ENCODE measurements at regions not wholly inside any gene's neighbourhood (a gene's known extent, or its start where the extent isn't known, plus 50 kb on each side); places are given as distances from the start of the nearest gene placed in this dataset.

GRCh38 chr3:31295150-31295765, 237.5 kb upstream of the STT3B start:
- TF ChIP-seq CTCF (IDR thresholded peaks at IDR 0.05) = no peak
- peaks cover 4% of the 10 kb centered on the region for H3K9me3 Mint-ChIP-seq (ENCODE audit: unreplicated experiment)
- H3K27ac Mint-ChIP-seq (ENCODE audit: unreplicated experiment) = no peak overlapping the region
- DNase-seq (ENCODE audit: extremely low spot score, unreplicated experiment) = no peak
- peaks cover 12% of the 10 kb centered on the region for H3K27me3 Mint-ChIP-seq (ENCODE audit: unreplicated experiment)
- no peaks in the 10 kb centered on the region for H3K36me3 Mint-ChIP-seq (ENCODE audit: unreplicated experiment)
- H3K4me3 Mint-ChIP-seq (ENCODE audit: unreplicated experiment) = no peak overlapping the region
- peaks cover 4% of the 10 kb centered on the region for H3K4me1 Mint-ChIP-seq (ENCODE audit: unreplicated experiment)

DNA sequence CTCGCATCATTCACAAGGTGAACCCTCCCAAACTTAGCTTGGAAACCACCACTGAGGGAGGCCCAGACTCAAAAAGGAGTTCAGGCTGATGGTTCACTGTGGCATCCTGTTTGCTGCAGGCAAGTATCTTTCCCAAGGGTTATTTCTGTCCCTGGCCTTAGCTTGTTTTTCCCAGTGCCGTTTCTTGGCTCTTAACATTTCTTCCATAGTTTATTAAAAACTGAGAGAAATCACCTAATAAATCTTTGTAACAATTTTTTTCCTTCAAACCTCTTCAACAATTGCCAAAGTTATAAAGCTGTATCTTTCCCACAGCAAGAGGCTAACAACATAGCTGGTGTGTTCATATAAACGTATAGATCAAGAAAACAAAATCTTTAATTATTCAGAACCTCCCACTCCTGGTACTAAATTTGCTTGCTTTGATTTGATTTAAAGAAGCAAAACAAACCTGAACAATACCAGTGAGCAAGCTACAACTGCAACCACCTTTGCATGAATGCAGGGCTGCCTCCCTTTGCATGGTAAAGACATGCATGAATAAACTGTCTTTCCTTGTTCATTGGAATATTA, 234.9 kb upstream of the STT3B start:
- TF ChIP-seq CTCF (IDR thresholded peaks at IDR 0.05) = no peak
- H3K4me3 Mint-ChIP-seq (ENCODE audit: unreplicated experiment) = no peak overlapping the region
- no peak overlapping the region for H3K27ac Mint-ChIP-seq (ENCODE audit: unreplicated experiment)
- H3K4me1 Mint-ChIP-seq (ENCODE audit: unreplicated experiment) = no peaks in the 10 kb centered on the region
- peaks cover 10% of the 10 kb centered on the region for H3K27me3 Mint-ChIP-seq (ENCODE audit: unreplicated experiment)
- H3K36me3 Mint-ChIP-seq (ENCODE audit: unreplicated experiment) = no peaks in the 10 kb centered on the region
- peaks cover 4% of the 10 kb centered on the region for H3K9me3 Mint-ChIP-seq (ENCODE audit: unreplicated experiment)
- no peak for DNase-seq (ENCODE audit: extremely low spot score, unreplicated experiment)

DNA sequence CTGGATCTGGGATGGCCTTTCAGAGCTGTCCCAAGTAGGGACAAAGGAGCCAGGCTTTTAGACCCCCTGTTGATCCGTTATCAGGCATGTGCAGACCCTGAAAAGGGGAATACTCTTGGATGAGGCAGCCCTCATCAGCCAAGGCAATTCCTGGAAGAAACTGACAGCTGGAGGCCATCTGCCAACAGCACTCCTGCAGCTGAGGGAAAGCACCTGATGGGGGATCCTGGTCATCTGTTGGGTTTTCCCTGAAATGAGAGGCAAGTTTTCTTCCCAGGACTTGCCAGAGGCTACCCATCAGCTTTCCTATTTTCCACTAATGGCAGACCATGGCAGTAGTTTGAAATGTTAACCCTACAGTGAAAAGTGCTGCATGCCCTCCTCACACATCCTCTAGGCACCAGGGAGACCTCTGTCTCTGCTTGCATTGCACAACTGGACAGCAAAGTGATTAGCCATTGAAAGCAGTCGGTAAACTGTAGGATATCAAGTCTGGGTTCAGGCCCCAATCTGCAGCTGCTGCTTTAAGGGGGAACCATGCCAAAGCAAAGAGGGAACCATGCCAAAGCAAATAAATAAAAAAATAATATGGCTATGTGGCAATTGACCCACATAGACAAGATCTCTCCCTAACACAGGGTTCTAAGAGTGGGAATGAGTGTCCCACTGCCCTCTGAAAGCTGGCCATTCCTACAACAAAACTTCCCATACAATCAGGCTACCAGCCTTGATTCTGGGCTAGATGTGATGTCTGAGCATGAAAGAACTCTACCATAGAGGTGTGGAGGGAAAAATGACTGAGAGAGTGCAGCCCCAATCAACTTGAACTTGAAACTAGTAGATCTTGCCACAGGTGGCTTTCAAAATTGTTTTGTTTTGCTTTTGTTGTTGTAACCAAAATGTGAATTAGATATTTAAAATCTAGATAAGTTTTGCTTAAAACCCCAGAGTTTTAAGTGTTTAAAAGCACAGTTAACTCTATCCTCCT, 232.0 kb upstream of the STT3B start:
- H3K27ac Mint-ChIP-seq (ENCODE audit: unreplicated experiment) = no peak overlapping the region
- H3K4me3 Mint-ChIP-seq (ENCODE audit: unreplicated experiment) = no peak overlapping the region
- no peaks in the 10 kb centered on the region for H3K36me3 Mint-ChIP-seq (ENCODE audit: unreplicated experiment)
- peaks cover 4% of the 10 kb centered on the region for H3K9me3 Mint-ChIP-seq (ENCODE audit: unreplicated experiment)
- TF ChIP-seq CTCF (IDR thresholded peaks at IDR 0.05) = no peak
- no peaks in the 10 kb centered on the region for H3K4me1 Mint-ChIP-seq (ENCODE audit: unreplicated experiment)
- peaks cover 3% of the 10 kb centered on the region for H3K27me3 Mint-ChIP-seq (ENCODE audit: unreplicated experiment)
- DNase-seq (ENCODE audit: extremely low spot score, unreplicated experiment) = no peak

DNA sequence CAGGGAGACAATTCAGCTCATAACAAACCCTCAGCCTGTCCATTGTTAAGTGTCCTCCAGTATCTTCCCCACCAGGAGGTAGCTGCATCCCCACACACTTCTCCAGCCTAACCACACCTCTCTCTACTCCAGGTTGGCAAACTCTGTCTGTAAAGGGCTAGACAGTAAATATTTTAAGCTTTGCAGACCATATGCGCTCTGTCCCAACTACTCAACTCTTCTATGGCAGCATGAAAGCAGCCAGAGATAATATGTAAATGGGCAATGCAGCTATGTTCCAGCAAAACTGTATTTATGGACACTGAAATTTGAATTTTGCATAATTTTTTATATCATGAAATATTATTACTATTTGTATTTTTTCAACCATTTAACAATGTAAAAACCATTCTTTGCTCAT, 230.4 kb upstream of the STT3B start:
- H3K27me3 Mint-ChIP-seq (ENCODE audit: unreplicated experiment) = peaks cover 3% of the 10 kb centered on the region
- H3K9me3 Mint-ChIP-seq (ENCODE audit: unreplicated experiment) = peaks cover 4% of the 10 kb centered on the region
- H3K4me3 Mint-ChIP-seq (ENCODE audit: unreplicated experiment) = no peak overlapping the region
- no peak for TF ChIP-seq CTCF (IDR thresholded peaks at IDR 0.05)
- H3K27ac Mint-ChIP-seq (ENCODE audit: unreplicated experiment) = no peak overlapping the region
- H3K4me1 Mint-ChIP-seq (ENCODE audit: unreplicated experiment) = no peaks in the 10 kb centered on the region
- DNase-seq (ENCODE audit: extremely low spot score, unreplicated experiment) = no peak
- no peaks in the 10 kb centered on the region for H3K36me3 Mint-ChIP-seq (ENCODE audit: unreplicated experiment)

- TF ChIP-seq CTCF (IDR thresholded peaks at IDR 0.05) = no peak
- Mint-ChIP-seq H3K4me3 (ENCODE audit: unreplicated experiment) (no peak overlapping the region), H3K36me3 (ENCODE audit: unreplicated experiment) (no peaks in the 10 kb centered on the region), H3K27ac (ENCODE audit: unreplicated experiment) (no peak overlapping the region), H3K27me3 (ENCODE audit: unreplicated experiment) (peaks cover 6% of the 10 kb centered on the region), H3K4me1 (ENCODE audit: unreplicated experiment) (no peaks in the 10 kb centered on the region), H3K9me3 (ENCODE audit: unreplicated experiment) (no peaks in the 10 kb centered on the region)
- no peak for DNase-seq (ENCODE audit: extremely low spot score, unreplicated experiment)
Observed at GRCh38 chr3:31305340-31305739, 227.4 kb upstream of the STT3B start.

Data from osteocyte (in vitro differentiated cells).